CD14-positive monocyte (primary cell): ENCODE measurements at regions not wholly inside any gene's neighbourhood (a gene's known extent, or its start where the extent isn't known, plus 50 kb on each side); places are given as distances from the start of the nearest gene placed in this dataset.

ENCODE experiments used
- DNase-seq, 3 donors: peaks; one replicate each; pipeline ENCODE4 v3.0.0-alpha.2; 2011 to 2022
- H2AFZ ChIP-seq: 2 replicates; pipeline ENCODE4 v1.6.0; 2012; ENCODE audit warnings: mild to moderate bottlenecking, low read depth, low read length, inconsistent platforms; ENCODE audit not compliant: insufficient read depth, poor library complexity, severe bottlenecking
- H3K27ac ChIP-seq, 2 donors: 1 replicate in 1 of 2; 2 replicates in 1 of 2; pipeline ENCODE4 v1.5.1; 2012 to 2013; ENCODE audit warnings: low read length in 2 of 2, control low read depth in 1 of 2, inconsistent platforms in 1 of 2, low read depth in 1 of 2, mild to moderate bottlenecking in 1 of 2
- H3K27me3 ChIP-seq, 2 donors: one replicate each; pipeline versions ENCODE4 v1.6.0 to v1.6.1; 2011 to 2013; ENCODE audit warnings: low read length in 2 of 2; ENCODE audit not compliant: control insufficient read depth in 2 of 2, insufficient read depth in 2 of 2
- H3K36me3 ChIP-seq, 2 donors: replicated peaks in 1 of 2; 1 replicate in 1 of 2; 2 replicates in 1 of 2; pipeline versions ENCODE4 v1.5.1 to v1.6.1; 2012 to 2013; ENCODE audit warnings: low read length in 2 of 2, control low read depth in 1 of 2, inconsistent platforms in 1 of 2, mild to moderate bottlenecking in 1 of 2; ENCODE audit not compliant: insufficient read depth in 2 of 2, control insufficient read depth in 1 of 2
- H3K4me1 ChIP-seq, 2 donors: 1 replicate in 1 of 2; 2 replicates in 1 of 2; pipeline versions ENCODE4 v1.5.1 to v1.6.1; 2012 to 2013; ENCODE audit warnings: low read length in 2 of 2, control low read depth in 1 of 2, inconsistent platforms in 1 of 2, mild to moderate bottlenecking in 1 of 2, moderate library complexity in 1 of 2; ENCODE audit not compliant: insufficient read depth in 2 of 2, control insufficient read depth in 1 of 2
- H3K4me2 ChIP-seq: replicated peaks from 2 replicates; pipeline ENCODE3; 2012; ENCODE audit warnings: low read length, moderate library complexity, mild to moderate bottlenecking; ENCODE audit not compliant: poor library complexity, severe bottlenecking; ENCODE audit errors: extremely low read depth
- H3K4me3 ChIP-seq, 3 experiments: fragments of 200-600 bp in 1 of 3; sonication (generic) in 1 of 3; replicated peaks in 1 of 3; 1 replicate in 2 of 3; 2 replicates in 1 of 3; pipeline ENCODE4 v1.5.1; 2011 to 2013; ENCODE audit warnings: low read length in 3 of 3, mild to moderate bottlenecking in 3 of 3, control low read depth in 2 of 3, low read depth in 2 of 3, inconsistent platforms in 1 of 3, moderate library complexity in 1 of 3
- H3K79me2 ChIP-seq: 2 replicates; pipeline ENCODE4 v1.6.0; 2012; ENCODE audit warnings: mild to moderate bottlenecking, control low read depth, inconsistent platforms, low read length, moderate library complexity; ENCODE audit not compliant: insufficient read depth
- H3K9ac ChIP-seq: 2 replicates; pipeline ENCODE4 v1.6.0; 2017; ENCODE audit warnings: low read length, mild to moderate bottlenecking; ENCODE audit not compliant: insufficient read depth, poor library complexity, severe bottlenecking
- H3K9me3 ChIP-seq, 2 donors: replicated peaks in 1 of 2; 1 replicate in 1 of 2; 2 replicates in 1 of 2; pipeline versions ENCODE4 v1.5.1 to v1.6.1; 2012 to 2013; ENCODE audit warnings: low read length in 2 of 2, control low read depth in 1 of 2; ENCODE audit not compliant: control insufficient read depth in 1 of 2, insufficient read depth in 1 of 2
- H4K20me1 ChIP-seq: 2 replicates; pipeline ENCODE4 v1.6.0; 2012; ENCODE audit warnings: mild to moderate bottlenecking, low read length, control low read depth, moderate library complexity; ENCODE audit not compliant: insufficient read depth
- H3K27ac Mint-ChIP-seq, 7 donors: one replicate each; pipeline ENCODE4 v1.8.0; 2020; ENCODE audit warnings: mild to moderate bottlenecking in 7 of 7, mixed read lengths in 7 of 7, moderate library complexity in 6 of 7, inconsistent platforms in 2 of 7
- H3K27me3 Mint-ChIP-seq, 3 donors: one replicate each; pipeline ENCODE4 v1.8.0; 2021 to 2022; ENCODE audit warnings: low read depth in 3 of 3, mild to moderate bottlenecking in 3 of 3, mixed read lengths in 3 of 3, moderate library complexity in 3 of 3, inconsistent platforms in 1 of 3
- H3K36me3 Mint-ChIP-seq, 2 donors: one replicate each; pipeline ENCODE4 v1.8.0; 2020; ENCODE audit warnings: mixed read lengths in 2 of 2, inconsistent platforms in 1 of 2, mild to moderate bottlenecking in 1 of 2
- H3K4me1 Mint-ChIP-seq: one replicate; pipeline ENCODE4 v1.8.0; 2020; ENCODE audit warnings: mild to moderate bottlenecking, mixed read lengths
- H3K4me3 Mint-ChIP-seq, 2 donors: one replicate each; pipeline ENCODE4 v1.8.0; 2020; ENCODE audit warnings: mild to moderate bottlenecking in 2 of 2, mixed read lengths in 2 of 2, moderate library complexity in 1 of 2
- H3K9me3 Mint-ChIP-seq, 7 donors: one replicate each; pipeline ENCODE4 v1.8.0; 2020 to 2022; ENCODE audit warnings: mixed read lengths in 7 of 7, mild to moderate bottlenecking in 6 of 7, moderate library complexity in 6 of 7, inconsistent platforms in 2 of 7
- WGBS: methylation state at CpG from one replicate; pipeline ENCODE4 v1.1.5; 2013; ENCODE audit warnings: missing lambda C conversion rate; ENCODE audit not compliant: insufficient coverage; 5-methylcytosine and 5-hydroxymethylcytosine counted together
- intact Hi-C, 2 donors: fragments of 100-400 bp; cut with micrococcal nuclease; formaldehyde crosslinking; loops; one replicate each; pipeline versions ENCODE4 v1.15.0 to v1.15.1; 2023
- TF ChIP-seq, protein P1 (sequence below): fragments of 200-600 bp; IDR thresholded peaks from one replicate; pipeline ENCODE4 v1.8.0; 2022; ENCODE audit warnings: antibody characterized with exemption, mild to moderate bottlenecking

DNA sequence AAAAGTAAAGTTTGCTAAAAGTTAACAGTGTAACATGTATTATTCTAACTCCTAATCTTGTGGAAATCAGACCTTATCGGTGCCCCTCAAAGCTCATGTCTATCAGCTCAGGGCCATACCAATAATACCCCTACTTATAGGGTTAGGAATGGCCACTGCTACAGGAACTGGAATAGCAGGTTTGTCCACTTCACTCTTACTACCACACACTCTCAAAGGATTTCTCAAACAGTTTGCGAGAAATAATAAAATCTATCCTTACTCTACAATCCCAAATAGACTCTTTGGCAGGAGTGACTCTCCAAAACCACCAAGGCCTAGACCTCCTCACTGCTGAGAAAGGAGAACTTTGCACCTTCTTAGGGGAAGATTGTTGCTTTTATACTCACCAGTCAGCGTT, 1677.7 kb downstream of the OLFM4 start:
- Histone ChIP-seq H3K4me2 (no peak overlapping the region), H3K36me3 (no peaks in the 10 kb centered on the region), H3K27ac (no peak overlapping the region), H2AFZ (no peak overlapping the region), H3K9me3 (peaks cover 0 to 14% of the 10 kb centered on the region in 2 donors), H3K79me2 (no peaks in the 10 kb centered on the region), H3K4me3 (no peak overlapping the region), H3K9ac (no peak overlapping the region), H4K20me1 (no peaks in the 10 kb centered on the region), H3K27me3 (no peaks in the 10 kb centered on the region), H3K4me1 (no peaks in the 10 kb centered on the region)
- H3K27me3 Mint-ChIP-seq, result peaks cover 0 to 2% (median 2%) of the 10 kb centered on the region in 3 donors
- no CpG with 5 or more reads among the region's 3 CpGs for WGBS
- H3K4me1 Mint-ChIP-seq, result no peaks in the 10 kb centered on the region
- no peak overlapping the region for H3K4me3 Mint-ChIP-seq
- no peaks in the 10 kb centered on the region for H3K36me3 Mint-ChIP-seq
- TF ChIP-seq, protein P1, sequence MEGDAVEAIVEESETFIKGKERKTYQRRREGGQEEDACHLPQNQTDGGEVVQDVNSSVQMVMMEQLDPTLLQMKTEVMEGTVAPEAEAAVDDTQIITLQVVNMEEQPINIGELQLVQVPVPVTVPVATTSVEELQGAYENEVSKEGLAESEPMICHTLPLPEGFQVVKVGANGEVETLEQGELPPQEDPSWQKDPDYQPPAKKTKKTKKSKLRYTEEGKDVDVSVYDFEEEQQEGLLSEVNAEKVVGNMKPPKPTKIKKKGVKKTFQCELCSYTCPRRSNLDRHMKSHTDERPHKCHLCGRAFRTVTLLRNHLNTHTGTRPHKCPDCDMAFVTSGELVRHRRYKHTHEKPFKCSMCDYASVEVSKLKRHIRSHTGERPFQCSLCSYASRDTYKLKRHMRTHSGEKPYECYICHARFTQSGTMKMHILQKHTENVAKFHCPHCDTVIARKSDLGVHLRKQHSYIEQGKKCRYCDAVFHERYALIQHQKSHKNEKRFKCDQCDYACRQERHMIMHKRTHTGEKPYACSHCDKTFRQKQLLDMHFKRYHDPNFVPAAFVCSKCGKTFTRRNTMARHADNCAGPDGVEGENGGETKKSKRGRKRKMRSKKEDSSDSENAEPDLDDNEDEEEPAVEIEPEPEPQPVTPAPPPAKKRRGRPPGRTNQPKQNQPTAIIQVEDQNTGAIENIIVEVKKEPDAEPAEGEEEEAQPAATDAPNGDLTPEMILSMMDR, result no peak
- no peak for DNase-seq
- intact Hi-C loops, result no loop called here
- H3K27ac Mint-ChIP-seq, result no peak overlapping the region
- peaks cover 0 to 19% (median 4%) of the 10 kb centered on the region in 7 donors for H3K9me3 Mint-ChIP-seq

DNA sequence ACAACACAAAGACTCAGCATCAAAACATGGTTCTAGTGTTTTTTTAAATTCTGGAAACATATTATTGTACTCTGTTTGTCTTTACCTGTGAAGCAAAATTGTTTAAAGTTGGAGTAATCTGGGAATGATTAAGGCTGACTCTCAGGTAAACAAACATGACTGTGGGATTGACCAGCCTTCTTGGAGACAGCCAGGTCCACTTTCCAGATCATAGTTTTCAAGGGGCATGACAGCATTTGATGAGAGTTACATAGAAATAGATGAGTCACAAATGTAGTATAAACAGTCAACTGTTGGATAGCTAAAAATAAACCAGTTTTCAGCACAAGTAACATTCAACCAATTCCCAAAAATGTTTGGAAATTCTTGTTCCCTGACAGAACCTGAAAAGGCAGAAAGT, 1680.9 kb downstream of the OLFM4 start:
- H3K9me3 Mint-ChIP-seq, result peaks cover 0 to 9% (median 2%) of the 10 kb centered on the region in 7 donors

More for the DNA sequence above, 1680.9 kb downstream of the OLFM4 start:
- Mint-ChIP-seq H3K4me3 (no peak overlapping the region), H3K27ac (no peak overlapping the region), H3K27me3 (peaks cover 0 to 2% (median 0%) of the 10 kb centered on the region in 3 donors), H3K4me1 (no peaks in the 10 kb centered on the region), H3K36me3 (no peaks in the 10 kb centered on the region)
- Histone ChIP-seq H2AFZ (no peak overlapping the region), H3K4me2 (no peak overlapping the region), H3K9me3 (peaks cover 0 to 11% of the 10 kb centered on the region in 2 donors), H4K20me1 (no peaks in the 10 kb centered on the region), H3K36me3 (no peaks in the 10 kb centered on the region), H3K27me3 (no peaks in the 10 kb centered on the region), H3K4me1 (no peaks in the 10 kb centered on the region), H3K4me3 (no peak overlapping the region), H3K9ac (no peak overlapping the region), H3K27ac (no peak overlapping the region), H3K79me2 (no peaks in the 10 kb centered on the region)
- intact Hi-C loops, result no loop called here
- TF ChIP-seq, protein P1, result no peak
- no peak for DNase-seq
